Coronary artery (tissue), 2 donors: ENCODE measurements at regions not wholly inside any gene's neighbourhood (a gene's known extent, or its start where the extent isn't known, plus 50 kb on each side); places are given as distances from the start of the nearest gene placed in this dataset.

Experiments used
- DNase-seq: peaks from one replicate; pipeline ENCODE4 v3.0.0-alpha.2; 2017; ENCODE audit warnings: low spot score
- H3K27ac ChIP-seq, 2 donors: fragments of 200-600 bp; sonication (generic); one replicate each; pipeline ENCODE4 v1.5.1; 2016 to 2019
- H3K4me3 ChIP-seq: fragments of 200-600 bp; sonication (generic); 2 replicates; pipeline ENCODE4 v1.5.1; 2016; ENCODE audit warnings: mild to moderate bottlenecking, moderate library complexity
- TF ChIP-seq, protein P1 (sequence below): fragments of 200-600 bp; sonication (generic); IDR thresholded peaks from one replicate; pipeline ENCODE4 v1.5.1; 2019; ENCODE audit warnings: antibody characterized with exemption

DNA sequence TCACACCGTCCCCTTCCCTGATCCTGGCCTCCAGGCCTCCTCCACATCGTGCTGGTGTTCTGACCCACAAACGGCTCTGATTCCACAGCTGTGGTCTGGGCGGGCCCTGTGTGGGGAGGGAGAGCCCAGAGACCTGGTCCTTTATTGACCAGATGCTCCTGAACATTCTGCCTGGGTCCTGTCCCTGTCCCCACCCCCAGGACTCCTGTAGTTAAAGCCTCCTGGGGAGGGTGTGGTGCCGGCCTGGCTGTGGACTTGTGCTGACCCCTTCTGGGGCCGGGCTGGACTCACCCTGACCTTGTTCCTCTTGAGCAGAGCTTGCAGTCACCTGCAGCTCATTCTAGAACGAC lies 128.7 kb downstream of the CTTN start:
- Histone ChIP-seq H3K4me3 (no peak overlapping the region), H3K27ac (no peak overlapping the region)
- DNase-seq: no peak
- TF ChIP-seq, protein P1, sequence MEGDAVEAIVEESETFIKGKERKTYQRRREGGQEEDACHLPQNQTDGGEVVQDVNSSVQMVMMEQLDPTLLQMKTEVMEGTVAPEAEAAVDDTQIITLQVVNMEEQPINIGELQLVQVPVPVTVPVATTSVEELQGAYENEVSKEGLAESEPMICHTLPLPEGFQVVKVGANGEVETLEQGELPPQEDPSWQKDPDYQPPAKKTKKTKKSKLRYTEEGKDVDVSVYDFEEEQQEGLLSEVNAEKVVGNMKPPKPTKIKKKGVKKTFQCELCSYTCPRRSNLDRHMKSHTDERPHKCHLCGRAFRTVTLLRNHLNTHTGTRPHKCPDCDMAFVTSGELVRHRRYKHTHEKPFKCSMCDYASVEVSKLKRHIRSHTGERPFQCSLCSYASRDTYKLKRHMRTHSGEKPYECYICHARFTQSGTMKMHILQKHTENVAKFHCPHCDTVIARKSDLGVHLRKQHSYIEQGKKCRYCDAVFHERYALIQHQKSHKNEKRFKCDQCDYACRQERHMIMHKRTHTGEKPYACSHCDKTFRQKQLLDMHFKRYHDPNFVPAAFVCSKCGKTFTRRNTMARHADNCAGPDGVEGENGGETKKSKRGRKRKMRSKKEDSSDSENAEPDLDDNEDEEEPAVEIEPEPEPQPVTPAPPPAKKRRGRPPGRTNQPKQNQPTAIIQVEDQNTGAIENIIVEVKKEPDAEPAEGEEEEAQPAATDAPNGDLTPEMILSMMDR: no peak

DNA sequence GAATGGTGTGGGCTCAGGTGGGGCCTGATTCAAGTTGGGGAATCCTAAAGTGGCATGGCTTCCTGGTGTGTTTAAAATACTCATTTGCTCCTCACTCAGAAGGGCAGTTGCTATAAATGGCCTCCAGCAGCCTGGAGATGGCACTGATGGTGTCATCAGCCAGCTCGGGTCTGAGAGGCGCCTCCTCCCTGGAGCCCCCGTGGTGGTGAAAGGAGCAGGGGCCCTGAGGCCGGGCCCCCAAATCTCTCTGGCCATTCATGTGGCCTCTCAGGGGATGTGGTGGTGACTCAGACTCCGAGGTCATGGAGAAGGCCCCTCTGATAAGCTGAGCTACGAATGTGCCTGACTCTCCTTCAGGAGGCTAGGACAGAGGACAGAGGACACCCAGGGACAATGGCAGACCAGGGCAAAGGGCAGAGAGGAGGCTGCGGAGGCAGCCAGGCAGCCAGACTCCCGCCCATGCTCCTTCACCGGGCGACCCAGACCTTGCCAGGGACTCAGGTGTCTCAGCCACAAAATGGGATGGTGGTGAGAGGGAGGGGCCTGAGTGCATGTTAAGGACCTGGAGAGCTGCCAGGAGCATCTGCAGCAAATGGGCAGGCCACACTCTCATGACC lies 129.2 kb downstream of the CTTN start:
- H3K27ac ChIP-seq: no peak overlapping the region
- TF ChIP-seq, protein P1: no peak
- H3K4me3 ChIP-seq: no peak overlapping the region
- DNase-seq: no peak

DNA sequence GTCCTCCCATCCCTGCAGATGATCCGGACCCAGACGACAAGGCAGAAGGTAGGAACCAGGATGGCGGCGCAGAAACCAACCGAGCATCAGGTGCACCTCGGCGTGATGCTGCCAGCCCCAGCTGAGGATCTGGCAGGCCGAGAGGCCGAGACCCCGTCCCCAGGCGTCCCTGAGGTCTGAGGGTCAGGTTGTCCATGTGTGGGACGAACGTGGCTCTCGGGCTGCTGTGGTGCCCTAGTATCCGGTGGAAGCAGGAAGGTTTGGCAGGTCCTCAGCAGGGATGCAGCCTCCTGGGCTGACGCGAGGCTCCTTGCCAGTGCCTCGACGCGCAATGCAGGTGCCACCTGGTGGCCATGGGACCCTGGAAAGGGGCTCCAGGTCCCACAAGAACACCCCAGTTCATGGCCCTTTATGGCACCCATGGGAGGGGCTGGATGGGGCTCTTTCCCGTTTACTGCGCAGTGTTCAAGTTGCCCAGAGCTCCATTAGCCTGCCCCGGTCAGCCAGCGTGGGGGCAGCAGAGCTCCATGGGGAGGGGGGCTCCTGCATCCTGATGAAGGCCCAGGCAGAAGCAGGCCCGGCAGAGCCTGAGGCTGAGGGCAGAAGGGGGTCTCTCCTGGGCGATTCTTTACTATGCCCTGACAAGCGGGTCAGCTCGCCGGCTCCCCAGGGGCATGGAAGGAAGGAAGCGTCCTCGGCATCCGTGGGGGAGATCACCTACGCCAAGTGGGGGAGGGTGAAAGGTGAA lies 129.9 kb downstream of the CTTN start:
- H3K4me3 ChIP-seq: no peak overlapping the region
- DNase-seq: no peak
- no peak overlapping the region for H3K27ac ChIP-seq
- TF ChIP-seq, protein P1: no peak

DNA sequence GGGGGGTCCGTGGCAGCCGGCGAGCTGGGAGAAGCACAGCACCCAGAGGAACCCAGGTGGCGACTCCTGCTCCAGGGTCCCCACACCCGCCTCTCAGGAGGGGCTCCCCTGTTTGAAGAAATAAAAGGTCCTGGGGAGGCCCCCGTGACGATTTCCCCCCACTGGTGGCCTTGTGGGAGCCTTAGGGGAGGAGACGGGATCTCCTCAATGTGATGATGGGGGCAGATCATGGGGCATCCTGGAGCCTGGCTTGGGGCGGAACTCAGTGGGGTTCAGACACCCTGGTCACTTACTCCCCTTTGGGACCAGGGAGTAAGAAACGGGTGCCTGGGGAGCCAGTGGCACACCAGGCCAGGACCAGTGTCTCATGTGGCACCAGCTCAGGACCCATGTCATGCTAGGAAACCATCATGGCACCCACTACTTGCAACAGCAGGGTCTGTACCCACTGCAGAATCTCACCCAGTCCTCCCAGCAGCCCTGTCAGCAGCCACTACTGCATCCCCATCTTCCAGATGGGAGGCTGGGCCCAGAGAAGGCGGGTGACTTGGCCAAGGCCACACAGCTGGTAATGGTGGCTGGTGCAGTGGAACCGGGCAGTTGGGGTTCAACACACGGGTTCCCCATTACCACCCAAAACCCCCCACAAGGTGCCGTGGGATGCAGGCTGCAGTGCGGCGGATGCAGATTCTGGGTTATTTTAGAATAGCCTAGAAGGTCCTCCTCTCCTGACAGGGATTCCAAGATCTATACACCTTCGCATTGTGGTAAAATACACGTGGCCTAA lies 130.7 kb downstream of the CTTN start:
- TF ChIP-seq, protein P1: no peak
- DNase-seq: no peak
- H3K4me3 ChIP-seq: no peak overlapping the region
- no peak overlapping the region for H3K27ac ChIP-seq

DNA sequence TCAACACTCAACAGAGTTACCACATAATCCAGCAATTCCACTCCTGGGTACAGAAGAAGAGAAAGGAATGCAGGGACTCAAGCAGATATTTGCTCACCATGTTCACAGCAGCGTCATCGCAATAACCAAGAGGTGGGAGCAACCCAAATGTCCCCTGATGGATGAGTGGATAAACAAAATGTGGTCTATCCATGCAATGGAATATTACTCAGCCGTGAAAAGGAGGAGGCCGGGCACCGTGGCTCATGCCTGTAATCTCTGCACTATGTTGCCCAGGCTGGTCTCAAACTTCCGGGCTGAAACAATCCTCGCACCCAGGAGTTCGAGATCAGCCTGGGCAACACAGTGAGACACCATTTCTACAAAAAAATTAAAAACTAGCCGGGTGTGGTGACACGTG lies 131.7 kb downstream of the CTTN start:
- DNase-seq: no peak
- no peak overlapping the region for H3K4me3 ChIP-seq
- TF ChIP-seq, protein P1: no peak
- no peak overlapping the region for H3K27ac ChIP-seq

DNA sequence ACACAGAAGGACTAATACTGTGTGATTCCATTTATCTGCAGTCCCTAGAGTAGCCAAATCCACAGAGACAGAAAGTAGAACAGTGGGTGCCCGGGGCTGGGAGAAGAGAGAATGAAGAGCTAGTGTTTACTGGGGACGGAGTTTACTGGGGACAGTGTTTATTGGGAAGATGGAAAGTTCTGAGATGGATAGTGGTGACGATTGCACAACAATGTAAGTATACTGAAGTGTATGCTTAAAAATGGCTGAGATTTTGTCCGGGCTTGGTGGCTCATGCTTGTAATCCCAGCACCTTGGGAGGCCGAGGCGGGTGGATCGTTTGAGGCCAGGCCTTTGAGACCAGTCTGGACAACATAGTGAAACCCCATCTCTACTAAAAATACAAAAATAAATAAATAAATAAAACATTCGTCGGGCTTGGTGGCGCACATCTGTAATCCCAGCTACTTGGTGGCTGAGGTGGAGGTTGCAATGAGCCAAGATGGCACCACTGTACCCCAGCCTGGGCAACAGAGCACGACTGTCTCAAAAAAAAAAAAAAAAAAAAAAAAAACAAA lies 132.4 kb downstream of the CTTN start:
- Histone ChIP-seq H3K27ac (no peak overlapping the region), H3K4me3 (no peak overlapping the region)
- DNase-seq: no peak
- TF ChIP-seq, protein P1: no peak
